GM19328 (cell line): ENCODE measurements at regions not wholly inside any gene's neighbourhood (a gene's known extent, or its start where the extent isn't known, plus 50 kb on each side); places are given as distances from the start of the nearest gene placed in this dataset.

Source experiments
- ATAC-seq: cut with Tn5 transposase; IDR thresholded peaks from one replicate; pipeline ENCODE4 v1.9.1; 2021; ENCODE audit warnings: mild to moderate bottlenecking, moderate library complexity; ENCODE audit not compliant: unreplicated experiment

GRCh38 chr13:100817928-100818327 is 143.3 kb upstream of the TMTC4 start:
- no peak for ATAC-seq

DNA sequence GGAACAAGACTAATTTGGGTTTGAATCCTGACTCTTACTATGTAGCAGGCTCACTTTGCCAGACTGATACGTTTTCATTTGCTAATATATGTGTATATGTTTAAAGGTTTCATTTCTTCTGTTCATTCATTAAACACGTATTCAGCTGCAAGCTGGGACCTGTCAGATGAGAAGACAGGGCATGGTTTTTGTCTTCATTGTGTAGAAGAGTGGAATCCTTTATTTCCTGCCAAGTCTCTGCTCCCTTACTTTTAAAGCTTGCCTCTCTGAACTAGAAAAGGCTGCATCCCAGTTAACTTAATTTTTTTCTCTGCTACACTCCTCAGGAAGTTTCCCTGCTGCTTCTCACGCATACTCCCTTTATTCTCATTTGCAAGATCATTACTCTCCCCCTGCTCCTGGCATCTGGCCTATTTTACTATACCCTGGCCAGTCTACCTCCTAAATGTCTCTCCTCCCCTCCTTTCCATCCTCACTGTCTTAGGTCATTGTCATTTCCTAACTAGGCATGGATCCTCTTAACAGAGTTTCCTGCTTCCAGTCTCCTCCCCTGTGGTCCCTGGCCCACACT is 141.0 kb upstream of the TMTC4 start:
- no peak for ATAC-seq

GRCh38 chr13:100812982-100813584 is 138.5 kb upstream of the TMTC4 start:
- ATAC-seq: no peak

- ATAC-seq: no peak
These were observed 137.3 kb upstream of the TMTC4 start for GRCh38 chr13:100811928-100812327.

DNA sequence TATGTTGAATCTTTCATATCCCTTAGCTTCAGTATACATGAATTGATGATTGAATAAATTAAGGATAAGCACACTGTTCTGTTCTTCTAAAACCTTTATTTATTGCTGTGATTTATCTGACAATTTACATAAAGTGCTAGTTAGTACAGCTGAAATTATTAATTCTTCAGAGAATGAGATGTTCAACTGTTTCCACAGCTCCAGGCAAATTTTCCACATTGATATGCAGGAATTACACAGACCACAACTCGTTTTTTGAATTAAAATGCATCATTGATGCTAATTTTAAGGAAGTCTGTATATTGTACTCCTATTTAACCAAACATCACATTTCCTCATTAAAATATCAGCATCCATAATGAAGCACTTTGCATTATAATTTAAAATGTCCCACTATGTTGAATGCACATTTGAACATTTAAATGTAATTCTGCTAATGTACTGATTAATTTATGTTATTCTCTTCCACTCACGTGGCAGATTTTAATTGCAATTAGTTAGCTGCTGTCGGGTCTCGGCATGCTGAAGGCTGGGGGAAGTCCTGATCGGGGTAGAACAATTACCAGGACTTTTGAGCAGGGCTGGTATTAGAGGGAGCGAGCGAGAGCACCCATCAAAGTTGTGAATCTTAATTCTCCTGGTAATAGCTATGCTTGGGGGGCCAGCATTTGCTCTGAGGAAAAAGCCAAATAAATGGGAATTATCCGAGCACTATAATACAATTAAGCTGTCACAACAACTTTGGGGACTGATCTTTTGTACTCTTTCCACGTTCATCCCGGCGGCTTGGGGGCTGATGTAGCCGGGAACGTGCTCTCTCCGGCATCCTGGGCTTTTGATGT is 136.7 kb upstream of the TMTC4 start:
- ATAC-seq: no peak

DNA sequence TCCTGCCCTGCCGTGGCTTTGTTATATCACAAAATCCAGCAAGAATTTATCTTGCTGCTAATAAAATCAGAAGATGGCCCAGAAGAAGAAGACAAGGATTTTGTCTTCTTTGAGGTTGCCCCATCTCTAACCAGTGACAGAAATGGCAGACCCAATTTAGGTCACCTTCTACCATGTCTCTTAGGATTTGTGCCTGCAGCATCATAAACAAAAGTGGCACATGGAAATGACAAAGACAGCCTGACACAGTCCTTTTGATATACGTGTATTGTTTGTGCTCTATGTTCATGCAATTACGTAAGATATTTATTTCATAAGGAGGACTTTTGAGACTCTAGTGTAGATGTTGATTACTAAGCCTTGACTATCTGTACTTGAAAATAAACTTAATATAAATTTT is 135.9 kb upstream of the TMTC4 start:
- ATAC-seq: no peak

GRCh38 chr13:100809856-100810255 is 135.3 kb upstream of the TMTC4 start:
- no peak for ATAC-seq

DNA sequence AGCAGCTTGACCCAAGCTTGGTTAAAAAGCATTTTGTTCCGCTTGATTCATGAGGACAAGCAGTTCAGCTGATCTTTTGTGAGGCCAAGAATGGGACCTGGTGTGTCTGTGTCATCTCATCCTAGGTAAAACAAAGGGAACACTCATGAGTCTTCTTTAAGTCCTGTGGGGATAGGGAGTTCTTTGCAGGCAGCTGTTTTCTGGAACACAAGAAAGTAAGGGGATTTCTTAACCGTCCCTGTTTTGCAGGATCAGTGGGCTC is 134.5 kb upstream of the TMTC4 start:
- ATAC-seq: no peak

DNA sequence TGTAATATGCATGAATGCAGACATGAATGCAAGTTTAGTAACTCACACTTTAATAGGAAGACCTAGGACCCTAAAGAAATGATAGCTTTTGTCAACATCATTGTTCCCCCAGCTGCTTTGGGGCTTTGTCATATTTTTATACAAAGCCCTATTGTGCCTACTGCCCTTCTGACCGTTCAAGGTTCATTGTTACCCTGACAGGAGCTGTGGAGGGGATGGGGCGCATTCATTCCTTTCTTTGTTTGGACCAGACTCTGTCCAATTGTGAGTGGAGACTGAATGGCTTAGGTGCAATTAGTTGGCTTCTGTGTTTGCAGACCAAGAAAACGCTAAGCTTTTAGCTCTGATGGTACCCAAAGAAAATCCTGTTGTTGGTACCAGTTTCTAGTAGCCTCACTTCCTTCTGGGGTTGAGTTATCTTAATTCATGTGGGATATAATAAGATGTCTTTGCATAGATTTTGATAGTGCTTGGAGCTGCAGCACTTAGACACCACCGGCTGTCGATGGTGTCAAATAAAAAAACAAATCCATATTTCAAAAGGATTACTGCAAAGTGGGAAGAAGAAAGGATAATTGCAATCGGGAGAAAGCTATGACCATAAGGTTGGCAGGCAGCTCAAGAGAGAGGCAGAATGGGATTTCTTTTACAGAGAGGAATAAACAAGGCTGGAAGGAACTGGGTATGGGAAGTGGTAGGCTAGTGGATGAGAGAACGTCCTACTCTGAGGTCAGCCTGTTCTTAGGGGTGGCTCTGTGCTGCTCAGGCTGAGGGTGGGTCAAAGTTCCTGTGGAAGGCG is 133.9 kb upstream of the TMTC4 start:
- no peak for ATAC-seq

DNA sequence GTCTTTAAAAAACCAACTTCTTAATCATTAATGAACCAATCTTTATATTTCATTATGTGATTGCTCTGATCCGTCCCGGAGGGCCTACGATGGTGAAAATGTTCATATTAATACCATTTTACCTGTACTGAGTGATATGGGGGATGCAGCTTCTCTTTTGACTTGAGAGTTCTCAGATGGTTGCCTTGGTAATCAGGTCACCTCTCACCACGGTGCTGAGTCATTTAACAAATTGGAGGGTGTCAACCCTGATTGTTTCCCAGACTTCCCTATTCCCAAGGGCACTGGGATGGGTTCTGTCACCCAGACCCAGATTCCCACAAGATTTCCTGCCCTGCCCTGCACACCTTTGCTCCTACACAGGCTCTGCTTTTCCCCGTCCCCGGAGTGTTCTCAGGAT is 128.5 kb upstream of the TMTC4 start:
- ATAC-seq: no peak

- no peak for ATAC-seq
These were observed 125.8 kb upstream of the TMTC4 start for GRCh38 chr13:100800283-100800875.

- ATAC-seq: no peak
These were observed 124.3 kb upstream of the TMTC4 start for GRCh38 chr13:100798739-100799361.

DNA sequence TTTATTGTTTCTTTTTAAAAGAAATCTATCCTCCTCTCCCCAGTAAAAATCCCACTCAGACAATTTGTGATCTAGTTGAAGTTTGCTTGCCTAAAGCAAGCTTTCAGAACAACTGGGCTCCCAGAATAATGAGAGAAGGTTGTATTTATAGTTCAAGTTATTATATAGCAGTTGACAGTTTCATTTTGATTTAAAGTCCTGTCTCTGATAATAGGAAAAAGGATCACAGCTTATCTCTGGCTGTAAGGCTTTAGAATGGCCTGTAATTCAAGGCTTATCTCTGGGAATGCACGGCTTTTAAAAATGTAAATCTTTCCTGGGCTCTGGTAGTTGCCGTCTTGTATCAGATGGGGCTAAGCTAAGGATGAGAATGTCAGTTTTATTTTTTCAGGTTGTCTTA is 123.3 kb upstream of the TMTC4 start:
- ATAC-seq: no peak

DNA sequence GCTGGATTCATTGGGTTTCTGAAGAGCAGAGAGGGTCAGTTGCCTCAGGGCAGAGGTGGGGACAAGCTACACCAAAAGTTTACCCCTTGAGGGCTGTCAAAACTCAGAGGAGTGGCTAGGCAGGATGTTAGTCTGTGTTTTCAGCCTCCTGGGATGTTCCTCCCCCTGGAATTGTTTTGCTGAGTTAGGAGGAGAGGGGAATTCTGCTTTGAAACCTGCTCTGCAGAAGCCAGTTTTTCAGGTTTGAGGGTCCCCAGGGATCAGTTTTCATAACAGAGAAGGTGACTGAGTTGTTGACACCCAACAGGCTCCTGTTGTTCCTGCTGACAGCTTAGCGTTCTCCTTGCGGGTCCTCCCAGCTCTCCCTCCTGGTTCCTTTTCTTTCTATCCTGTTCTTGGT is 121.9 kb upstream of the TMTC4 start:
- ATAC-seq: no peak

DNA sequence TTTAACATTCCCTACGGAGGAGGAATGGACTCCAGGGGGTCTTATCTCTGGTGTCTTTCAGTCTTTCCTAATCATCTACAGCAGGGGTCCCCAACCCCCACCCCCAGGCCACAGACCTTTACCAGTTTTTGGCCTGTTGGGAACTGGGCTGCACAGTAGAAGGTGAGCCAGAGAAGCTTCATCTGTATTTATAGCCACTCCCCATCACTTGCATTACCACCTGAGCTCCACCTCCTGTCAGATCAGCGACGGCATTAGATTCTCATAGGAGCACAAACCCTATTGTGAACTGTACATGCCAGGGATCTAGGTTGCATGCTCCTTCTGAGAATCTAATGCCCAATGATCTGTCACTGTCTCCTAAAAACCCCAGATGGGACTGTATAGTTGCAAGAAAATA is 120.0 kb upstream of the TMTC4 start:
- no peak for ATAC-seq

- ATAC-seq: no peak
These were observed 115.8 kb upstream of the TMTC4 start for GRCh38 chr13:100790405-100790804.

GRCh38 chr13:100789968-100790367 is 115.4 kb upstream of the TMTC4 start:
- ATAC-seq: peak; percentile 78

- ATAC-seq: no peak
These were observed 114.9 kb upstream of the TMTC4 start for GRCh38 chr13:100789481-100789880.

DNA sequence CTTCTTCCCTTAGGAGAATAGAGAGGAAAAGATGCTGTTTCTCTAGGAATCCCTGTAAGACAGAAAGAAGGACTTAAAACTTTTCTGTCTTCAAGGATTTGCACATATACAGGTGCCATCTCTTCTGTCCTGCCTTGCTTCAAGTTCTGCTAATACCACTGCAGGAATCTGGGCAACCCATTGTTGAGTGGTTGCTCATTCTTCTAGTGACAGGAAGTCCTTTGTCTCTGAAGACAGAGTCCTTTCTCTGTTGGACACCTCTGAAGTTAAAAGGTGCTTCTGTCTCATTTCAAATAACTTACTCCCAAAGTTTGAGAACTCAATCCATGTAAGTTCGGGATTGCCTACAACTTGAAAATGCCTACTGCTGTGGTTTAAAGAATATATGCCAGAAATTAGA is 114.4 kb upstream of the TMTC4 start:
- ATAC-seq: no peak

DNA sequence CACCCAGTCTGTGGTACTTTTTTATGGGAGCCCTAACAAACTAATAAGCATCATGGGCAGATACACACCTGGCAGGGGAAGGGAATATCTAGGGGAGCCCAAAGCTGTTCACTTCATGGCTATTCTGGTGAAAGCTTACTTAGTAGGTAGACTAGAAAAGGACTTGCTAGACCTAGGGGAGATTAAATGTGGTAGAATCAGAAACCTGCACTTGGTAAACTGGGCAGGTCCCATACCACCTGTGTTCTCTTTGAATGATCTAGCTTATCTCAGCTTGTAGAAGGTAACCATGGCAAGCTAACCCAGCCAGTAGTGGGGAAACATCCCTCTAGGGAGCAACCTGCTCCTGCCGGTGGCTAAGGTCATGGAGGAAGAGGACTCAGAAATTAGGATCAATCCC is 113.9 kb upstream of the TMTC4 start:
- no peak for ATAC-seq

DNA sequence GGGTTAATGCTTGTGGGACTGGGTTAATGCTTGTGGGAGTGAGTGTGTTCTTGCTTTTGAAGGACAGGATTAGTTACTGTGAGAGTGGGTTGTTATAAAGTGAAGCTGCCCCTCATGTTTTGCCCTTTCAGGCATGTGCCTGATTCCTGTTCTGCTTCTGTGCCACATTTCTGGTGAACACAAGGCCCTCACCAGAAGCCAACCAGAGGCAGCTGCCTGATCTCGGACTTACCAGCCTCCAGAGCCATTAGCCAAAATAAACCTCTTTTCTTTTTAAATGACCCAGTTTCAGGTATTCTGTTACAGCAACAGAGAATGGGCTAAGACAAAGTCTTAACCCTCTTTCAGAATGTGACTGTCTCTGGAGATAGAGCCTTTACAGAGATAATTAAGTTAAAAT is 113.3 kb upstream of the TMTC4 start:
- no peak for ATAC-seq
